HG03097 (cell line): ENCODE measurements at regions not wholly inside any gene's neighbourhood (a gene's known extent, or its start where the extent isn't known, plus 50 kb on each side); places are given as distances from the start of the nearest gene placed in this dataset.

Experiments
- ATAC-seq: cut with Tn5 transposase; IDR thresholded peaks from one replicate; pipeline ENCODE4 v1.9.1; 2021; ENCODE audit not compliant: unreplicated experiment, low FRiP score

DNA sequence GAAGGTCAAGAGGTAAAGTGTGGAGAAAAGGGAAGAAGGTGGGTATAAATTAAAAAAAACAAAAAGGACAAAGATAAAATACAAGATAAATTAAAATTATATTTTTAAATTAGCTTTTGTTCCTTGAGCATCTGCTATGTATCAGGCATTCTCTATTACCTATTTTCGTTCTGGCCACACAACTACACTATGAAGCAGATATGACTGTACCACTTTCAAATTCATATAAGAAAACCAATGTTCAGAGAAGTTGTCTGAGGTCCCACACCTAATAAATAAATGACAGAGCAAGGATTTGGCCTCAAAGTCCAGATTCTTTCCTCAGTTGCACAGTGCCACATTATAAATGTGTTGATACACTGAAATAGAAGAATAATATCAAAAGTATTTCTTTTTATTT is 103.8 kb upstream of the PCDH15 start:
- no peak for ATAC-seq

DNA sequence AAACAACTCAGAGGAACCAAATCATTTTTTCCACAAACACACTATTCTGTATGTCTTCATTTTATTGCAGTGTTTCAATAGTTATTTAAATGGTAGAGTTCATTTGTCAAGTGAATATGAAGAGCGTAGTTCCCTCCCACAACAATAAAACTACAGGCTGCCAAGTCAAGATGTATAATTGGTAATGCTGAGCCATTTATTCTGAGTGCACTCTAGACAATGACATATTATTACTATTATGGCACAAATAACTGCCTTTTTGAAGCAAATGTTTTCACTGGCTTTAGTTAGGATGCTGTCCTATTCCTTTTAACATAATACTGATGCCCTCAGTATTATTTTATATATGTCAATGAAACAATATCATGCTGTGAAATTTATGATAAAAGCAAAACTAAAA is 102.7 kb upstream of the PCDH15 start:
- no peak for ATAC-seq

DNA sequence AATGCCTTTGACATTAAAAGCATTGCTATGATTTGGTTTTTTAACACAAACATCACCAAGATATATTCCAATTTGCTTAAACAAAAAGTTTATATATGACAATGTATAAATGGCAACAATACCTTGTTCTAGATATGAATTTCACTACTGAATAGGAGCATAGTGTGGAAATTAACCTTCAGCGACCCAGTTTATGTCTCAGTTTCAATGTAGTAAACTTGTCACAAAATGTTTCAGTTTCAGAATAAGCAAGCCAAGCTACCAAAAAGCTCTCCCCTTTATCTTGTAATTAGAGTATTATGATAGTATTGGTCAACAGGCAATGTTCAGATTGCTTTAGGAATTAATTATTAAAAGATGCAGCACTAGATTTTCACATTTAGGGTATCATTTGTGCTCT is 99.6 kb upstream of the PCDH15 start:
- ATAC-seq: peak; percentile 76

DNA sequence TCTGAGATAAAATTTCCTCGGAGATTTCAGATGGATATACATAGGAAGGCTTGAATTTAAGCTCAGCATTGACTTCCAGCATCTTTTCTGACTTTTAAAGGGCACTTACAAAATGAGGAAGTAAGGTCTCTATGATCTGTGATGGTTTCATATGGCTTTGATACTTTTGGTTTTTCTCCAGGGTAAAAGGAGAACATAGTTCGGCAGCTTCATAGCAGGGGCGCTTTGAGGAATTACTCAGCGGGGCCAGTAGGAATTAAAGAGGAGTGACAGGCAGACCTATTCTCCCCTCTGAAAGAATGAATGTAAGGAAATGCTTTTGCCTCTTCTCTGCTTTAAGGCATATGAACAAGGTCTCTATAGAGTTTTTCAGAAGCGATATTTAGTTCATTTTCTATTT is 80.0 kb upstream of the PCDH15 start:
- no peak for ATAC-seq

DNA sequence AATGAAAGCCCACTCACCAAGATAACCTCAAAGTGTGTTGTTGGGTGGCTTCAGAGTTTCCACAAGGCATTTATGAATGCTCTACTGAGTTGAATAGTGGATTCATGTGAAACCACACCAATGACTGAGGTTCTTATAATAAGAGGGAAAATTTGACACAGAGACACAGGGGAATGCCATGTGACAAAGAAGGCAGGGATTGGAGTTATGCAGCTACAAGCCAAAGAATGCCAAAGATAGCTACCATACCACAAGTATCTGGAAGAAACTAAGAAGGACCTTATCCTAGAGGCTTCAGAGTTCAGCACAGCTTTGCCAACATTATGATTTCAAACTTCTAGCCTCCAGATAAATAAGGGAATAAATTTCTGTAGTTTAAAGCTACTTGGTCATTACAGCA is 68.0 kb upstream of the PCDH15 start:
- ATAC-seq: no peak

DNA sequence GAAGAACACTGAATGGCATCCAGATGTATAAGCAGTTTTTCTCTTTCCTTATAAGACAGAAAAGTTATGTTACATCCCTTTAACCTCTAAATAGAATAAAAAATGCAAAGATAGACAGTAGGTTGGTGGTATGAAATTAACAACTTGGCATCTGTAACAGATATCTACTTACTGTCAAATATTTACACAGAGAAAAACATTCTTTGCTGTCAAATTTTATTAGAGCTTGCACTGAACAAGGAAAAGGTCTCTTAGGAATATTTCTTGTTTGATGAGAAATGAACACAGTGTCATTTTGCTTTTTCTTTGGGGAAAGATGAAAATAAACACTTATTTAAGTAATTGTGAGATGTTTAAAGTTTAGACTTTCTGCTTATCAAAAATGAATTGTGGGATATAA is 65.6 kb upstream of the PCDH15 start:
- no peak for ATAC-seq

DNA sequence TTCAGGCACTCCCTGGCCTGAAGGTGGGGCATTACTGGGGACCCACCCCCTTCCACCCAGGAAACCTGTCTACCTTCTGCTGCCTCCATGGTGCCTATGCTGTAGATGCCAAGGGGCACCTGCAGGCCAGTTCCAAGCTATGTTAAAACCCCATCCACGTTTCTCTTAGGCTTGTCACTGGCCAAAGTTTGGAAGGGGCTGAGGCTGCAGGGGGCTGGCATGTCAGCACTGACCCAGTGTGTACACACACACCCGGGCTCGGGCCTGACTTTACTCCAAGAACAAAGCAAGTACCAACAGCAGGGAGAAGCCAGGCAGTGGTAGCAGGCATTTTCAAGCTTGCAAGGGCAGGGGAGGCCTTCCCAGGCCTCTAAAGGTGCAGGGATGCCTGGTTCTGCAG is 53.8 kb upstream of the PCDH15 start:
- ATAC-seq: no peak

DNA sequence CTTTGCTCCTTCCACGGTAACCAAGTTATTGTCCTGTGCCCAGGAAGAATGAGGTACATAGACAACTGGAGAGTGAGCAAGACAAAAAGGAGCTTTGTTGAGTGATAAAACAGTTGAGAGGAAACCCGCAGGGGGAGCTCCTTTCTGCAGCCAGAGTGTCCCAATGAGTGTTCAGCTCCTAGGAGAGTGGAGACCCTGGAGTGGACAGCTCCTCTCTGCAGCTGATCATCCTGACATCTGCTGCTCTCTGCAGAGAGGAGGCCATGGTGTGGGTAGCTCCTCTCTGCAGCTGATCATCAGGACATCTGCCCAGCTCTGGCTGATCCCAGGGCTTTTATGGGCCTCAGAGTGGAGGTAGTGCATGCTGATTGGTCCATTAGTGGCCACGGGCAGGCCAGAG is 53.4 kb upstream of the PCDH15 start:
- no peak for ATAC-seq

DNA sequence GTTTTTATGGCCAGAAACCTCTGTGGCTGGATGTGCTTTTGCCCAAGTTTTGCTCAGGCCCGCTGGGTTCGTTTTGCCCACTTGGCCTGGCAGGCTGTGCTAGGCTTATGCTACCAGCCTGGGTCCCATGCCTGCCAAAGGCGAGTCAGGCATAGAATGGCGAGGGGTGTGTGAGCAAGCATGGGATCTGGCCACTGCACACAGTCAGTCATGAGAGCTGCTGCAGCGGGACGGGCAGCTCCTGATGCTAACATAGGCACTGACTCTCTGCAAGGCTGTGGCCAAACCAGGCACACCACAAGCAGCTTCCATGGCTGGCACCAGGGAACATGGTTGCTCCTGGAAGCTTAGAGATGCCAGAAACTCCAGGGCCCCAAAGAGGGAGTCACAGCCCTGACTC is 52.9 kb upstream of the PCDH15 start:
- ATAC-seq: no peak
